ENCODE measurements at regions not wholly inside any gene's neighbourhood (a gene's known extent, or its start where the extent isn't known, plus 50 kb on each side); places are given as distances from the start of the nearest gene placed in this dataset.

GRCh38 chr20:63100926-63101699 is 94.3 kb upstream of the BHLHE23 start:
- TF ChIP-seq CTCF (conservative IDR thresholded peaks at IDR 0.05) (no peak), ZFX (IDR thresholded peaks at IDR 0.05) (no peak)
- H3K27ac ChIP-seq = no peak overlapping the region

- H3K27ac ChIP-seq = no peak overlapping the region
- TF ChIP-seq ZFX (IDR thresholded peaks at IDR 0.05) (no peak), CTCF (conservative IDR thresholded peaks at IDR 0.05) (no peak)
Measured at GRCh38 chr20:63100174-63100925, 93.6 kb upstream of the BHLHE23 start.

GRCh38 chr20:63099456-63100173 is 92.9 kb upstream of the BHLHE23 start:
- H3K27ac ChIP-seq = no peak overlapping the region
- TF ChIP-seq ZFX (IDR thresholded peaks at IDR 0.05) (no peak), CTCF (conservative IDR thresholded peaks at IDR 0.05) (no peak)

- TF ChIP-seq CTCF (conservative IDR thresholded peaks at IDR 0.05) (no peak), ZFX (IDR thresholded peaks at IDR 0.05) (no peak)
- no peak overlapping the region for H3K27ac ChIP-seq
Measured at GRCh38 chr20:63098195-63098810, 91.5 kb upstream of the BHLHE23 start.

- TF ChIP-seq ZFX (IDR thresholded peaks at IDR 0.05) (no peak), CTCF (conservative IDR thresholded peaks at IDR 0.05) (no peak)
- H3K27ac ChIP-seq = no peak overlapping the region
Measured at GRCh38 chr20:63097336-63097831, 90.6 kb upstream of the BHLHE23 start.

GRCh38 chr20:63096681-63097335 is 90.0 kb upstream of the BHLHE23 start:
- H3K27ac ChIP-seq = no peak overlapping the region
- TF ChIP-seq ZFX (IDR thresholded peaks at IDR 0.05) = no peak
- TF ChIP-seq CTCF (conservative IDR thresholded peaks at IDR 0.05) = no peak

All from C4-2B (cell line).